IgD-negative memory B cell (primary cell): ENCODE measurements at regions not wholly inside any gene's neighbourhood (a gene's known extent, or its start where the extent isn't known, plus 50 kb on each side); places are given as distances from the start of the nearest gene placed in this dataset.

Source experiments
- H3K27ac Mint-ChIP-seq, 3 donors: one replicate each; pipeline ENCODE4 v1.8.0; 2020 to 2022; ENCODE audit warnings: mild to moderate bottlenecking in 3 of 3, mixed read lengths in 3 of 3, moderate library complexity in 1 of 3
- H3K27me3 Mint-ChIP-seq: one replicate; pipeline ENCODE4 v1.8.0; 2021; ENCODE audit warnings: mixed read lengths
- H3K36me3 Mint-ChIP-seq: one replicate; pipeline ENCODE4 v1.8.0; 2020; ENCODE audit warnings: mild to moderate bottlenecking, mixed read lengths
- H3K4me1 Mint-ChIP-seq, 3 donors: one replicate each; pipeline ENCODE4 v1.8.0; 2020 to 2022; ENCODE audit warnings: mixed read lengths in 3 of 3, mild to moderate bottlenecking in 1 of 3
- H3K4me3 Mint-ChIP-seq, 4 donors: one replicate each; pipeline ENCODE4 v1.8.0; 2020 to 2022; ENCODE audit warnings: mild to moderate bottlenecking in 4 of 4, mixed read lengths in 4 of 4, moderate library complexity in 3 of 4
- H3K9me3 Mint-ChIP-seq, 3 donors: one replicate each; pipeline ENCODE4 v1.8.0; 2020 to 2021; ENCODE audit warnings: mixed read lengths in 3 of 3, mild to moderate bottlenecking in 1 of 3

- Mint-ChIP-seq H3K4me3 (no peak overlapping the region), H3K27ac (peak overlapping the region in 2 of 3 donors; percentile 15 to 34), H3K4me1 (peaks cover 2 to 4% (median 4%) of the 10 kb centered on the region in 3 donors), H3K9me3 (no peaks in the 10 kb centered on the region), H3K27me3 (peaks cover 17% of the 10 kb centered on the region), H3K36me3 (peaks cover 4% of the 10 kb centered on the region)
Measured at GRCh38 chr12:75932241-75932640, 99.3 kb downstream of the PHLDA1 start.

- Mint-ChIP-seq H3K4me3 (peak overlapping the region in 1 of 4 donors; percentile 22), H3K27ac (no peak overlapping the region), H3K4me1 (no peaks in the 10 kb centered on the region), H3K9me3 (peaks cover 12 to 25% (median 18%) of the 10 kb centered on the region in 3 donors), H3K27me3 (peaks cover 4% of the 10 kb centered on the region), H3K36me3 (peaks cover 2% of the 10 kb centered on the region)
Measured at GRCh38 chr12:75923964-75924666, 107.5 kb downstream of the PHLDA1 start.

GRCh38 chr12:75922944-75923642, 108.5 kb downstream of the PHLDA1 start:
- Mint-ChIP-seq H3K36me3 (peaks cover 2% of the 10 kb centered on the region), H3K9me3 (peaks cover 12 to 25% (median 18%) of the 10 kb centered on the region in 3 donors), H3K27me3 (peaks cover 3% of the 10 kb centered on the region), H3K4me1 (no peaks in the 10 kb centered on the region), H3K4me3 (no peak overlapping the region), H3K27ac (peak overlapping the region in 1 of 3 donors; percentile 4)

GRCh38 chr12:75921622-75922289, 109.8 kb downstream of the PHLDA1 start:
- Mint-ChIP-seq H3K4me1 (peaks cover 6 to 9% (median 7%) of the 10 kb centered on the region in 3 donors), H3K4me3 (no peak overlapping the region), H3K36me3 (no peaks in the 10 kb centered on the region), H3K27me3 (peaks cover 3% of the 10 kb centered on the region), H3K9me3 (peaks cover 12 to 25% (median 18%) of the 10 kb centered on the region in 3 donors), H3K27ac (no peak overlapping the region)

GRCh38 chr12:75917715-75918114, 113.9 kb downstream of the PHLDA1 start:
- Mint-ChIP-seq H3K4me3 (no peak overlapping the region), H3K4me1 (peaks cover 7 to 12% (median 7%) of the 10 kb centered on the region in 3 donors), H3K9me3 (peaks cover 0 to 2% (median 1%) of the 10 kb centered on the region in 3 donors), H3K36me3 (no peaks in the 10 kb centered on the region), H3K27me3 (peaks cover 3% of the 10 kb centered on the region), H3K27ac (no peak overlapping the region)

GRCh38 chr12:75917083-75917482, 114.5 kb downstream of the PHLDA1 start:
- no peaks in the 10 kb centered on the region for H3K9me3 Mint-ChIP-seq
- peaks cover 2% of the 10 kb centered on the region for H3K27me3 Mint-ChIP-seq
- H3K36me3 Mint-ChIP-seq = no peaks in the 10 kb centered on the region
- no peak overlapping the region for H3K27ac Mint-ChIP-seq
- H3K4me1 Mint-ChIP-seq = peaks cover 7 to 12% (median 7%) of the 10 kb centered on the region in 3 donors
- H3K4me3 Mint-ChIP-seq = no peak overlapping the region

GRCh38 chr12:75913502-75914351, 117.8 kb downstream of the PHLDA1 start:
- H3K36me3 Mint-ChIP-seq = no peaks in the 10 kb centered on the region
- peaks cover 7 to 12% (median 7%) of the 10 kb centered on the region in 3 donors for H3K4me1 Mint-ChIP-seq
- no peaks in the 10 kb centered on the region for H3K9me3 Mint-ChIP-seq
- no peak overlapping the region for H3K27ac Mint-ChIP-seq
- H3K4me3 Mint-ChIP-seq = no peak overlapping the region
- H3K27me3 Mint-ChIP-seq = peaks cover 3% of the 10 kb centered on the region

- Mint-ChIP-seq H3K27me3 (peaks cover 5% of the 10 kb centered on the region), H3K27ac (no peak overlapping the region), H3K4me1 (no peaks in the 10 kb centered on the region), H3K9me3 (no peaks in the 10 kb centered on the region), H3K36me3 (no peaks in the 10 kb centered on the region), H3K4me3 (no peak overlapping the region)
Measured at GRCh38 chr12:75909714-75910656, 121.6 kb downstream of the PHLDA1 start.

GRCh38 chr12:75908961-75909605, 122.5 kb downstream of the PHLDA1 start:
- no peaks in the 10 kb centered on the region for H3K36me3 Mint-ChIP-seq
- no peak overlapping the region for H3K27ac Mint-ChIP-seq
- peaks cover 5% of the 10 kb centered on the region for H3K27me3 Mint-ChIP-seq
- H3K4me1 Mint-ChIP-seq = no peaks in the 10 kb centered on the region
- no peak overlapping the region for H3K4me3 Mint-ChIP-seq
- H3K9me3 Mint-ChIP-seq = no peaks in the 10 kb centered on the region

GRCh38 chr12:75905922-75906321, 125.7 kb downstream of the PHLDA1 start:
- Mint-ChIP-seq H3K4me3 (no peak overlapping the region), H3K4me1 (no peaks in the 10 kb centered on the region), H3K27ac (no peak overlapping the region), H3K27me3 (peaks cover 4% of the 10 kb centered on the region), H3K9me3 (no peaks in the 10 kb centered on the region), H3K36me3 (no peaks in the 10 kb centered on the region)

GRCh38 chr12:75900781-75901254, 130.8 kb downstream of the PHLDA1 start:
- H3K4me3 Mint-ChIP-seq = no peak overlapping the region
- H3K27ac Mint-ChIP-seq = no peak overlapping the region
- no peaks in the 10 kb centered on the region for H3K36me3 Mint-ChIP-seq
- no peaks in the 10 kb centered on the region for H3K4me1 Mint-ChIP-seq
- H3K9me3 Mint-ChIP-seq = no peaks in the 10 kb centered on the region
- H3K27me3 Mint-ChIP-seq = peaks cover 3% of the 10 kb centered on the region

GRCh38 chr12:75900226-75900625, 131.3 kb downstream of the PHLDA1 start:
- peaks cover 5% of the 10 kb centered on the region for H3K27me3 Mint-ChIP-seq
- H3K27ac Mint-ChIP-seq = no peak overlapping the region
- no peaks in the 10 kb centered on the region for H3K36me3 Mint-ChIP-seq
- H3K9me3 Mint-ChIP-seq = peaks cover 0 to under 1% (median 0%) of the 10 kb centered on the region in 3 donors
- H3K4me3 Mint-ChIP-seq = no peak overlapping the region
- H3K4me1 Mint-ChIP-seq = no peaks in the 10 kb centered on the region

GRCh38 chr12:75894965-75895754, 136.4 kb downstream of the PHLDA1 start:
- H3K9me3 Mint-ChIP-seq = peaks cover 0 to 2% (median 0%) of the 10 kb centered on the region in 3 donors
- no peaks in the 10 kb centered on the region for H3K4me1 Mint-ChIP-seq
- H3K27me3 Mint-ChIP-seq = peaks cover 5% of the 10 kb centered on the region
- no peak overlapping the region for H3K4me3 Mint-ChIP-seq
- H3K36me3 Mint-ChIP-seq = no peaks in the 10 kb centered on the region
- no peak overlapping the region for H3K27ac Mint-ChIP-seq
